ENCODE measurements at regions not wholly inside any gene's neighbourhood (a gene's known extent, or its start where the extent isn't known, plus 50 kb on each side); places are given as distances from the start of the nearest gene placed in this dataset.

DNA sequence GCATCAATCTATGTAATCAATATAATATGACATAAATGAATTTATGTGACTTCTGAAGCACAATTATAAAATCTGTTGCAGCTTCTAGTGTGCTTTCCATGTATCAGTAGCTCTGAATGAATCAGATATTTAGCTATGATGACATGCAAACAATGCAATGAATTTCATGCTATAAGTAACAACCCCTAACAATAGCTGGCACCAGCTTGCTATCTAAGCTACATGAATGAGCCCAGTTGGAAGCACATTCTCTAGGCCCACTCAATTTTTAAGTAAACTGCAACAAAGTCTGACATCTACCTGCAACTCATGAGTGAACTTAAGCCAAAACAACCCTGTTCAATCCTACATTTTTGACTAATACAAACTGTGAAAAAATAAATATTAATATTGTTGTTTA is 507.3 kb upstream of the ROBO1 start:
- H3K36me3 Mint-ChIP-seq (ENCODE audit: low read depth): no peaks in the 10 kb centered on the region
- H3K27me3 Mint-ChIP-seq (ENCODE audit: low read depth): no peaks in the 10 kb centered on the region
- H3K4me1 Mint-ChIP-seq: no peaks in the 10 kb centered on the region

DNA sequence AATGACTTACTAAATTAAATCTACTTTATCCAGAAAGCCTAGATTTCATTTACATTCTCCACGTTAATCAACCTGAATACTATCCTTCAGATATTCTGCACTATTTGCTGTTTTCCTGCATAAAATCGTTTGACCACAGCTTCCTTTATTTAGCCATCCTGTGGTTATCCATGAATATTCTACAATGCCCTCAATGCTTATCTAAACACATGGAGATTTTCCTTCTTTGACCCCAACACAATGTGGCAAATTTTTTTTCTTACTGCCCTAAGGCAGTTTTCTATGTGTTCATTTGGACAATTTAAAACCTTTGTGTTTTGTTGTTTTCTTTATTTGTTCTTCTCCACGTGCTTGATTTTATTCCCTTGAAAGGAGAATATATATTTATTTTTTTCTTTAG is 495.5 kb upstream of the ROBO1 start:
- H3K27me3 Mint-ChIP-seq (ENCODE audit: low read depth): no peaks in the 10 kb centered on the region
- no peaks in the 10 kb centered on the region for H3K36me3 Mint-ChIP-seq (ENCODE audit: low read depth)
- peaks cover 4% of the 10 kb centered on the region for H3K9me3 Mint-ChIP-seq
- no peak overlapping the region for H3K27ac Mint-ChIP-seq
- TF ChIP-seq, protein P1, sequence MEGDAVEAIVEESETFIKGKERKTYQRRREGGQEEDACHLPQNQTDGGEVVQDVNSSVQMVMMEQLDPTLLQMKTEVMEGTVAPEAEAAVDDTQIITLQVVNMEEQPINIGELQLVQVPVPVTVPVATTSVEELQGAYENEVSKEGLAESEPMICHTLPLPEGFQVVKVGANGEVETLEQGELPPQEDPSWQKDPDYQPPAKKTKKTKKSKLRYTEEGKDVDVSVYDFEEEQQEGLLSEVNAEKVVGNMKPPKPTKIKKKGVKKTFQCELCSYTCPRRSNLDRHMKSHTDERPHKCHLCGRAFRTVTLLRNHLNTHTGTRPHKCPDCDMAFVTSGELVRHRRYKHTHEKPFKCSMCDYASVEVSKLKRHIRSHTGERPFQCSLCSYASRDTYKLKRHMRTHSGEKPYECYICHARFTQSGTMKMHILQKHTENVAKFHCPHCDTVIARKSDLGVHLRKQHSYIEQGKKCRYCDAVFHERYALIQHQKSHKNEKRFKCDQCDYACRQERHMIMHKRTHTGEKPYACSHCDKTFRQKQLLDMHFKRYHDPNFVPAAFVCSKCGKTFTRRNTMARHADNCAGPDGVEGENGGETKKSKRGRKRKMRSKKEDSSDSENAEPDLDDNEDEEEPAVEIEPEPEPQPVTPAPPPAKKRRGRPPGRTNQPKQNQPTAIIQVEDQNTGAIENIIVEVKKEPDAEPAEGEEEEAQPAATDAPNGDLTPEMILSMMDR (IDR thresholded peaks at IDR 0.05; ENCODE audit: unreplicated experiment in 3 of 3): no peak
- no peak overlapping the region for H3K4me3 Mint-ChIP-seq
- no peaks in the 10 kb centered on the region for H3K4me1 Mint-ChIP-seq

More for the DNA sequence above, 507.3 kb upstream of the ROBO1 start:
- TF ChIP-seq, protein P1 (IDR thresholded peaks at IDR 0.05; ENCODE audit: unreplicated experiment in 3 of 3): no peak
- H3K27ac Mint-ChIP-seq: no peak overlapping the region
- no peaks in the 10 kb centered on the region for H3K9me3 Mint-ChIP-seq
- H3K4me3 Mint-ChIP-seq: no peak overlapping the region

DNA sequence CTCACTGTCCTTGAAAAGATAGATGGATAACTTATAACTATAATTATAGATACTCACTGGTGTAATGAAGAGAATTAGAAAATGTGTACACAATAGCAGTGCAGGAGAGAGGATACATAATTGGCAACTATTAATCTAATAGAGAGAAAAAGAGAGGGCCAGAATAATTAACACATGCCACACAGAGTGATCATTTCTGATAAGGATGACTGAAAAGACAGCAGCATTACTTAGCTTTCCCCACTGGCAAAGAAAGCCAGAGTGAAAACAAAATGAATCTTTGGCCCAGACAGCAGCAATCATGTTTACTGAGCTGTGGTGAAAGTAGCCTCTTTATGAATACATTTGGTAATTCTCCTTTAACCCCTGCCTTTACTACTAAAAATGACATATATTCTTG is 493.3 kb upstream of the ROBO1 start:
- TF ChIP-seq, protein P1 (IDR thresholded peaks at IDR 0.05; ENCODE audit: unreplicated experiment in 3 of 3): no peak
- no peaks in the 10 kb centered on the region for H3K4me1 Mint-ChIP-seq
- no peaks in the 10 kb centered on the region for H3K27me3 Mint-ChIP-seq (ENCODE audit: low read depth)
- no peaks in the 10 kb centered on the region for H3K36me3 Mint-ChIP-seq (ENCODE audit: low read depth)
- no peak overlapping the region for H3K27ac Mint-ChIP-seq
- H3K4me3 Mint-ChIP-seq: no peak overlapping the region
- peaks cover 4% of the 10 kb centered on the region for H3K9me3 Mint-ChIP-seq

DNA sequence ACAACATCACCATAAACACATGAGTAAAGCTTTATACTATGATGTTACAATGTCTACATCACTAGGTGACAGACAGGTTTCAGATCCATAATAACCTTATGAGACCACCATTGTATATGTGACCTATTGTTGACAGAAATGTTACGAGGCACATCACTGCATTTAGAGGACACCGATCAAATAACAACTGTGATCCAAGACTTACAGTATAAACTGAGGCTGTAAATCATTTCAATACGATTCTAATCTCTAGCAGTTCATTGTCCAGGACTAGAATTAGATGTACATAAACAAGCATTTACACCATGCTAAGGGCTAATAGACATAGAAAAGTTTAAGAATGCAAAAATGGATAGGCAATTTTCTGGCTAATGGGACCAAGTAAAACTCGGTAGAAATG is 491.9 kb upstream of the ROBO1 start:
- Mint-ChIP-seq H3K4me1 (no peaks in the 10 kb centered on the region), H3K4me3 (no peak overlapping the region), H3K27me3 (ENCODE audit: low read depth) (no peaks in the 10 kb centered on the region), H3K36me3 (ENCODE audit: low read depth) (no peaks in the 10 kb centered on the region), H3K27ac (no peak overlapping the region), H3K9me3 (peaks cover 2% of the 10 kb centered on the region)
- TF ChIP-seq, protein P1 (IDR thresholded peaks at IDR 0.05; ENCODE audit: unreplicated experiment in 3 of 3): no peak

DNA sequence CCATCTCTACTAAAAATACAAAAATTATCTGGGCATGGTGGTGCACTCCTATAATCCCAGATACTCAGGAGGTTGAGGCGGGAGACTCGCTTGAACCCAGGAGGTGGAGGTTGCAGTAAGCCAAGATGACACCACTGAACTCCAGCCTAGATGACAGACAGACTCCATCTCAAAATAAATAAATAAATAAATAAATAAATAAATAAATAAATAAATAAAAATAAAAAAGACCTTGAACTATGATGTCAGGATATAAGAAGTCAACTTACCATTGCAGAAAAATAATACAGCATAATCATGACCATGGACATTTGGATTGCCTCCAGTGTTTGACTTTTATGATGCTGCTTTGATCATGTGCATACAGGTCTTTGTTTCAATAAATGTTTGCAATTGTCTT is 484.3 kb upstream of the ROBO1 start:
- no peaks in the 10 kb centered on the region for H3K27me3 Mint-ChIP-seq (ENCODE audit: low read depth)
- no peaks in the 10 kb centered on the region for H3K4me1 Mint-ChIP-seq
- TF ChIP-seq, protein P1 (IDR thresholded peaks at IDR 0.05; ENCODE audit: unreplicated experiment in 3 of 3): no peak
- peaks cover 16% of the 10 kb centered on the region for H3K9me3 Mint-ChIP-seq
- H3K36me3 Mint-ChIP-seq (ENCODE audit: low read depth): no peaks in the 10 kb centered on the region
- H3K4me3 Mint-ChIP-seq: no peak overlapping the region
- no peak overlapping the region for H3K27ac Mint-ChIP-seq

DNA sequence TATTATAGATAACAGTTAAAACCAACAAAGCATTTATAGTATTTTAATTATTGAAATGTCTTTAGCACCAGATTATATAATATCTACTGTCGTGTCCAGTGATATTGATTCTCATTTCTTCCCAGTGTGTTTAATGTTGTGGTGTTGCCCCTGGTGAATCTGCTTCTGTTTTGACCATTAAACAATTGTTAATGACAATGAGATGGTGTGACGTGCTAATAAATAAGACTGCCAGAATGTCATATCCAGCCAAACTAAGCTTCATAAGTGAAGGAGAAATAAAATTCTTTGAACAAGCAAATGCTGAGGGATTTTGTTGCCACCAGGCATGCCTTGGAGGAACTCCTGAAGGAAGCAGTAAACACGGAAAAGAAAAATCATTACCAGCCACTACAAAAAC is 480.0 kb upstream of the ROBO1 start:
- H3K27me3 Mint-ChIP-seq (ENCODE audit: low read depth): no peaks in the 10 kb centered on the region
- no peaks in the 10 kb centered on the region for H3K36me3 Mint-ChIP-seq (ENCODE audit: low read depth)
- no peaks in the 10 kb centered on the region for H3K4me1 Mint-ChIP-seq
- peaks cover 16% of the 10 kb centered on the region for H3K9me3 Mint-ChIP-seq
- no peak overlapping the region for H3K4me3 Mint-ChIP-seq
- TF ChIP-seq, protein P1 (IDR thresholded peaks at IDR 0.05; ENCODE audit: unreplicated experiment in 3 of 3): no peak
- no peak overlapping the region for H3K27ac Mint-ChIP-seq

Measured in nephron (organoid).